Astrocyte of the cerebellum (primary cell): ENCODE measurements at regions not wholly inside any gene's neighbourhood (a gene's known extent, or its start where the extent isn't known, plus 50 kb on each side); places are given as distances from the start of the nearest gene placed in this dataset.

ENCODE experiments used
- DNase-seq: peaks from one replicate; pipeline ENCODE4 v3.0.0-alpha.2; 2011; ENCODE audit warnings: low read depth
- H3K4me3 ChIP-seq: 2 replicates; pipeline ENCODE4 v1.5.1; 2011; ENCODE audit warnings: mild to moderate bottlenecking, low read depth, low read length, moderate library complexity
- in situ Hi-C: cut with HindIII; loops from 2 replicates; pipeline ENCODE4 v1.10.0; 2017; ENCODE audit warnings: low sequenced_read_pairs
- TF ChIP-seq, protein P1 (sequence below): IDR thresholded peaks from 2 replicates; pipeline ENCODE4 v1.5.1; 2012; ENCODE audit warnings: low read length, low read depth, moderate library complexity, mild to moderate bottlenecking; ENCODE audit errors: missing control alignments

- no peak for DNase-seq
- in situ Hi-C loops = no loop called here
- no peak overlapping the region for H3K4me3 ChIP-seq
- TF ChIP-seq, protein P1, sequence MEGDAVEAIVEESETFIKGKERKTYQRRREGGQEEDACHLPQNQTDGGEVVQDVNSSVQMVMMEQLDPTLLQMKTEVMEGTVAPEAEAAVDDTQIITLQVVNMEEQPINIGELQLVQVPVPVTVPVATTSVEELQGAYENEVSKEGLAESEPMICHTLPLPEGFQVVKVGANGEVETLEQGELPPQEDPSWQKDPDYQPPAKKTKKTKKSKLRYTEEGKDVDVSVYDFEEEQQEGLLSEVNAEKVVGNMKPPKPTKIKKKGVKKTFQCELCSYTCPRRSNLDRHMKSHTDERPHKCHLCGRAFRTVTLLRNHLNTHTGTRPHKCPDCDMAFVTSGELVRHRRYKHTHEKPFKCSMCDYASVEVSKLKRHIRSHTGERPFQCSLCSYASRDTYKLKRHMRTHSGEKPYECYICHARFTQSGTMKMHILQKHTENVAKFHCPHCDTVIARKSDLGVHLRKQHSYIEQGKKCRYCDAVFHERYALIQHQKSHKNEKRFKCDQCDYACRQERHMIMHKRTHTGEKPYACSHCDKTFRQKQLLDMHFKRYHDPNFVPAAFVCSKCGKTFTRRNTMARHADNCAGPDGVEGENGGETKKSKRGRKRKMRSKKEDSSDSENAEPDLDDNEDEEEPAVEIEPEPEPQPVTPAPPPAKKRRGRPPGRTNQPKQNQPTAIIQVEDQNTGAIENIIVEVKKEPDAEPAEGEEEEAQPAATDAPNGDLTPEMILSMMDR = no peak
Measured at GRCh38 chr18:57234346-57234745, 87.5 kb downstream of the BOD1L2 start.

GRCh38 chr18:57241869-57242268 lies 95.0 kb downstream of the BOD1L2 start:
- no peak for DNase-seq
- in situ Hi-C loops = no loop called here
- TF ChIP-seq, protein P1 = no peak

GRCh38 chr18:57242285-57242684 lies 95.4 kb downstream of the BOD1L2 start:
- in situ Hi-C loops = no loop called here
- H3K4me3 ChIP-seq = no peak overlapping the region
- TF ChIP-seq, protein P1 = no peak
- DNase-seq = no peak

More at GRCh38 chr18:57241869-57242268, 95.0 kb downstream of the BOD1L2 start:
- H3K4me3 ChIP-seq = no peak overlapping the region

GRCh38 chr18:57243624-57244179 lies 96.8 kb downstream of the BOD1L2 start:
- in situ Hi-C loops = no loop called here
- H3K4me3 ChIP-seq = no peak overlapping the region
- DNase-seq = no peak
- TF ChIP-seq, protein P1 = no peak

GRCh38 chr18:57249179-57249578 lies 102.3 kb downstream of the BOD1L2 start:
- TF ChIP-seq, protein P1 = no peak
- no peak for DNase-seq
- no peak overlapping the region for H3K4me3 ChIP-seq
- in situ Hi-C loops = no loop called here

- DNase-seq = no peak
- no peak overlapping the region for H3K4me3 ChIP-seq
- TF ChIP-seq, protein P1 = no peak
- in situ Hi-C loops = no loop called here
Measured at GRCh38 chr18:57249883-57250282, 102.5 kb upstream of the ST8SIA3 start.
